GM03348 (cell line): ENCODE measurements at regions not wholly inside any gene's neighbourhood (a gene's known extent, or its start where the extent isn't known, plus 50 kb on each side); places are given as distances from the start of the nearest gene placed in this dataset.

Source experiments
- DNase-seq: peaks from one replicate; pipeline ENCODE4 v3.0.0; 2012; ENCODE audit warnings: low spot score

GRCh38 chr20:17109307-17109706, 117.5 kb upstream of the PCSK2 start:
- no peak for DNase-seq

- no peak for DNase-seq
Measured at GRCh38 chr20:17128206-17128605, 98.6 kb upstream of the PCSK2 start.

DNA sequence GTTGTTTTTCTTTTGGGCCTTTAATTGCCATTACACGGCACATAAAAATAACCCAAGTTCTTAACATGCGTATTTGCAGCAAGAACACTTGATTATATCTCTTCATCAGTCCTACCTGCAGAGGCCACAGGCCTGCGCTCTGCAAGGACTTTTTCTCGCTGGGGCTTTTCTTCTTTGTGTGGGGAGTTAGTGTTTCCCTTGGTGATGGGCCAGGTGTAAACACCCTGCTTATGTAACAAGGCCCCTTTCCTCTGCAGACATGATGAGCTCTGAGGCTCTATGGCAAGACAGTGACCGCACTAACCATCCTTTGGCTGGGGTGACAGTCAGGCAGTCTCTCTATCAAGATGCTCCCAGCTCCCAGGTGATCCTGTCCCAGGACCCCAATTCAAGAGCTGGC, 97.8 kb upstream of the PCSK2 start:
- no peak for DNase-seq

GRCh38 chr20:17137692-17138091, 89.1 kb upstream of the PCSK2 start:
- DNase-seq: no peak

DNA sequence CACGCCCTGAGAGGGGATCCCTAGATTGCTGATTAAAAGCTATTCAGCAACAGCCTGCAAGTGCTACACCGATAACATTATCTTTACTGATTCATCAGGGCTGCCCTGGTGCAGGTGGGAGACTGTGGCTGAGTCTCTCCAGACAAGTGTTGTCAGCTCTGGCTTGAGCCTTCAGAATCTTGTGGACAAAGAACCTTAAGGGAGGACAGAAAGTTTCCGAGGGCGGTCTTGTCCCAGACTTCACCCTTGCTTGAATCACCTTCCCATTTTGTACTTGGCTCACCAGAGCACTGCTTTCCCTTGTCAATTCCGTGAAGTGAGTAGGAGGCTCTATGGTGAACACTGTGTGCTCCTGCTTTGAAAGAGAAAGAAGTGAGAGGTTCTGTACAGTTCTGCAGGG, 88.6 kb upstream of the PCSK2 start:
- no peak for DNase-seq

GRCh38 chr20:17140894-17141293, 85.9 kb upstream of the PCSK2 start:
- DNase-seq: no peak

- no peak for DNase-seq
Measured at GRCh38 chr20:17141568-17141967, 85.3 kb upstream of the PCSK2 start.

DNA sequence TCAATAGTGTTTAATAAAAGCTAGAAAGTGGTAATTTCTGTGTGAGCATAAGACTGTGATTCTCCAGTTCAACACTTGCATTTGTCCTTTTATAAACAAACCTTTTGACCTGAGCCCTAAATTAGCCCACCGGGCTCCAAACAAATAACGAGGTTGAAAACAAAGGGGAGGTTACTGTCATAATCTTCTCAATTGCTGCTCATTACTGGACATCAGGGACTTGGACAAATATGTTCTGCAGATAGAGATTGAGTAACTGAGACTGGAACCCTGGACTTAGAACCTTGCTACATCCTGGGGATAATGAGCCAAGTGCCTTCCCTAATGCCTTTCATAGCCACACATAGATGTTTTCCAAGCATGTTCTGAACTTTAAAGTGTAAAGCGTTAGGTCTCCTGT, 84.2 kb upstream of the PCSK2 start:
- DNase-seq: no peak

GRCh38 chr20:17150858-17151257, 76.0 kb upstream of the PCSK2 start:
- DNase-seq: no peak

DNA sequence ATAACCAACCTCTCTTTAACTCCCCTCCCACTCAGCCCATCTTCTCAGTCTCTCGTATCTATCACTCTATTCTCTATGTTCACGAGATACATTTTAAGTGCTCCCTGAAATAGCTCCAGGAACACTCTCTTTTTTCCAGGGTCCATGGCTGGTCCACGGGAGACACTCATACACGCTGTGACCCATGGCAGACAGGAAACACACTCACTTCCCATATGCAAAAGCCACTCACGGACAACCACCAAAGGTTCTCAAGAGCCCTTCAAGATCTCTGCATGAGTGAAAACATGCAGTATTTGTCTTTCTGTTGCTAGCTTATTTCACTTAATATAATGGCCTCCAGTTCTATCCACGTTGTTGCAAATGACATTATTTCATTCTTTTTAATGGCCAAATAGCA, 71.4 kb upstream of the PCSK2 start:
- DNase-seq: no peak

DNA sequence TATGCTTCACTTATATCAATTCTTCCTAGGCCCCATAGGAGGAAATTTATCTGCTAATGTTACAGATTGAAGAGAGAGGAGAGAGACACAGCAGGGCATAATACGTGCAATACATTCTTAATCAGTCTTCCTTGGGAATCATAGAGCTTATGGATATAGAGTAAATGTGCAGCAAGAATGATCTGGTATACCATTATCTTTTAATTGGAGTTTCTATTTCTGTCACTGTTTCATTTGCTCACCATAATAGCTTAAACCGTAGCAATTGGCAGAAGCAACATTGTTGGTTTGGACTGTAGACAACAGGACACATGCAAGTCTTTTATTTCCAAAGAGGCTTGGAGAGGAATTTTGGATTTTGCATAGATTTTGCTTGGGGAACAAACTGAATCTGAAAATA, 68.1 kb upstream of the PCSK2 start:
- no peak for DNase-seq

DNA sequence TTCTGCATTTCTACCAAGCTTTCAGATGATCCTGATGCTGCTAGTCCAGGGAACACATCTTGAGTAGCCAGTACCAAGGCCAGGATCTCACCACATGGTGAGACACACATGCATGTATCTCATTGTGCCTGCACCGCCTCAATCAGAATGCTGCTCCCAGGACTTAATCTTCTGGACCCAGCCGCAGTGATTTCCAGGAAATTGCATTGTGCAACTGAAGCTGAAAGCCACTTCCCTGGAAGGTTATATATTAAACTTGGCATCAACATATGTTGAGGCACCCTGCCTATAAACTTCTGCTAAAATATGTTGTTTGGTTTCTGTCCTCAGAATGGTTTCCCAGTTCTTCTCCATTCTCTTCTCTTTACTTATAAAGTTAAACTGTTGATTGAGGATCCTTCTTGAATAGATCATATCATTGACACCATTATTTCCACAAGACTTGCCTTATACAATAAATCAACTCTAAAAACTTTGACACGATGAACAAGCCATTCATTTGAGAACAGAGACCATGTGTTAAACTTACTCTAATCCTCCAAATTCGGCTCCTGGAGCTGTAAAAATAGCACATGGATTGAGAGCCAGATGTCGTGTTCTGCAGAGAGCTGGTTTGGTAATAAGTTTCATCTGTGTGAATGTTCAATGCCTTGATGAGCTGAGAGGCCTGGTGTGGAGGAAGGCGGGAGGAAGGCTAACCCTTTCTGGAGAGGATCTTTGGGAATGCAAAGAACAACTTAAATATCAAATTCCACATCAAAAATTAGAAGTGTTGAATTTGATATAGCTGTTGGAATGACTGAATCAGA, 65.0 kb upstream of the PCSK2 start:
- no peak for DNase-seq

GRCh38 chr20:17168026-17168612, 58.7 kb upstream of the PCSK2 start:
- DNase-seq: no peak

DNA sequence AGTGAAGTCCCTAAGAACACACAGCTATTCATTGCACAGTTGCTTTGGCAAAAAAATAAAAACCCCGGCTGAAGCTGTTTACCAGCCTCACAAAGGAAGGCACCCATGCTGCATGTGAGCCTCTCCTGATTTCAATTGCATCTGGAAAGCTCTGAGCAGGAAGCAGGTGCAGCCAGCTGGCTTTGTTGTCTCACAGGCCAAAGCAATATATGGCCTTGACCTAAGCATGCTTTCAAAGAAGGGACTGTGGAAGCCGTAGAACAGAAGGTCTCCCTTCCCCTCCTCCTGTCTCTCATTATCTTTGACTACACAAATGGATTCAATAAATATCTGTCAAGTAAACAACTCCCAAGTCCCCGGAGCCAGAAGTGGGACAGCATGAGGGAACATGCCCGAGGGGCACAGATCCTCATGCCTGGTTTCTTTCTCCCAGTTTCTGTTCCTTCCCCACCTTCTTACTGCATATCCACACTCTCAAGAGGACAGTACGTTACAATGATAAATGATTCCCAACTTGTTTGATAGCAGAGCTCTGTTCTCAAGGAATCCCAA, 57.2 kb upstream of the PCSK2 start:
- no peak for DNase-seq

DNA sequence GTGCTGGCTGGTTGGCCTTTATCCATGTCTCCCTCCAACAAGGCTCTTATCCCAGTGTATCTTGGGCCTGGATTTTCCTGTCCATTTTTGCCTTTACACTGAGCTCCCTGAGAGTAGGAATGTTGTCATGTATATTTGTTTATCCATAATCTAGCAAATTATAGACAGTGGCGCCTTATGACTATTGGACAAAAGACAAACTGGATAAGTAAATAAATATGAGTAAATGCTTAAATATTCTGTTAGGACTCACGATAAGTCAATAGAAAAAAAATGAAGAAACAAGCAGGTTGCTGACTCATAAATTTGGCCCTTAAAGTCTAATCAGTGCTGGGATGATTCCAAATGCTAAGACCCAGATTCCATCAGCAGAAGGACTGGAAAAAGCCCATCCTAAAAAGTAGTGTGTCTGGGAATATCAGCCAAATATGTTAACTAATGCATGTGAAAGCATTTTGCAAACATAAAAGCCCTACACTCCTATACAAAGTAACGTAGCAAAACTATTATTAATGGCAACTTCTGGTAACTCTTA, 55.0 kb upstream of the PCSK2 start:
- no peak for DNase-seq

GRCh38 chr20:17172836-17173516, 53.9 kb upstream of the PCSK2 start:
- no peak for DNase-seq
